GM18861 (cell line): ENCODE measurements at regions not wholly inside any gene's neighbourhood (a gene's known extent, or its start where the extent isn't known, plus 50 kb on each side); places are given as distances from the start of the nearest gene placed in this dataset.

Experiments used
- ATAC-seq: cut with Tn5 transposase; IDR thresholded peaks from one replicate; pipeline ENCODE4 v1.9.1; 2021; ENCODE audit not compliant: unreplicated experiment

GRCh38 chr11:90809581-90809980, 586.7 kb upstream of the CHORDC1 start:
- no peak for ATAC-seq

DNA sequence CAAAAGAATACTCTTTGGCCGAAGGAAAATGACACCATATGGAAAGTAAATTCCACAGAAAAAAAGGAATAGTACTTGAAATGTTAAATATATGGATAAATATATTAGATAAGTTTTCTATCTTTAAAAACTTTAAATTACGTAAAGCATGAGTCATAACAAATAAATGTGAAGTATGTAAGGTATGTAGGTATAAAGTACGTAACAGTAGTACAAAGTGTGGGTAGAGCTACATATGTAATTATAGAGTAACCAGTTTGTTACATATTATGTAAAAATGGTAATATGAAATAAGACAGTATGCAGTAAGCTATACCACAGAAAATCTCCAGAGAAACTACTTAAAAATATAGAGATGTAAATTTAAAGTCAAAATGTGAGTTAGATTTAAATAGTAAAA, 582.3 kb upstream of the CHORDC1 start:
- no peak for ATAC-seq

GRCh38 chr11:90803831-90804230, 581.0 kb upstream of the CHORDC1 start:
- no peak for ATAC-seq

DNA sequence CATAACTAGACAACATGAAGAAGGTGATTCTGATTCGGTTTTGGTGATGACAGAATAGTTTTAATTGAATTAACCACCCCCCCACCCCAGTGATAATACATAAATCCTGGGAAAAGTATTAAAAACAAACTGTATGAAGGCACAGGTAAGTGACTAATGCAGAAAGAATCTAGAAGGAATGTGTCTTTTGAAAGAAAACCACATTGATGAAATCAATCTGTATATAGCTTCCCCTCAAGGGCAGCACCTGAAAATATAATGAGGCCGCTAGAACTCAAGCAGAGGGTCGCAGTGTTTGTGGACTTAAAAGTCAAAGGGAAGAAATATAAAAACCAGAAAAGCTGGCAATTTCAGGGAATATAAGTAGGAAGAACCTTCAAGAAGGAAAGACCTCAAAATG, 580.5 kb upstream of the CHORDC1 start:
- no peak for ATAC-seq

- ATAC-seq: no peak
Observed at GRCh38 chr11:90798769-90799168, 575.9 kb upstream of the CHORDC1 start.

- no peak for ATAC-seq
Observed at GRCh38 chr11:90795746-90796145, 572.9 kb upstream of the CHORDC1 start.

DNA sequence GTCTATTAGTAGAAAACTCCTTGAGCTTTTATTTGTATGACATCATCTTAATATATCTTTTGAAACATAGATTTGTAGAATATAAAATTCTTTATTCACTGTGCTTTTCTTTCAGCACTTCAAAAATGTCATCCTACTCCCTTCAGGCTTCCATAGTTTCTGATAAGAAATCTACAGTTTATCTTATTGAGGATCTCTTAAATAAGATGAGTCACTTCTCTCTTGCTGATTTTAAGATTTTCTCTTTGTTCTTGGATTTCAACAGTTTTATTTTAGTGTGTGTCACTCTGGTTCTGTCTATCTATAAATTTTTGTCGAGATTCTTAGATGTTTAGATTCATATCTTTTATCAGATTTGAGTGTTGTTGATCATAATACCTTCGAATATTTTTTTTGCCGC, 566.1 kb upstream of the CHORDC1 start:
- ATAC-seq: no peak

GRCh38 chr11:90784241-90784814, 561.5 kb upstream of the CHORDC1 start:
- no peak for ATAC-seq

- ATAC-seq: no peak
Observed at GRCh38 chr11:90783111-90783510, 560.3 kb upstream of the CHORDC1 start.

DNA sequence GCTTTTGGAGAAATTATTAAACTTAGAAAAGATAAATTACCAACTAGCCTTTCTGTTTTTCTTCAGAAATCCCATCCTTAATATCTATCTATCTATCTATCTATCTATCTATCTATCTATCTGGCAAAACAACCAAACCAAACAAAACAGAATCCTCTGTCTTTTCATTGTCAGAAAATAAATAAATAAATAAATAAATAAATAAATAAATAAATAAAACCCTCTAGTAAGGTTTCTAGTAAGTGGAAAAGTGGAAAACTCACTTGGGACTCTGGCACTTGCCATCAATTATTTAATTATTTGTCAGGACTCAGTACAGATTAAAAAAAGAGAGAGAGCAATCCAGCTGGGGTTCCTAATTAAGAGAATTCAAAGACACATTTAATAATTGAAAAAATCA, 556.2 kb upstream of the CHORDC1 start:
- no peak for ATAC-seq

- ATAC-seq: peak; percentile 72
Observed at GRCh38 chr11:90775567-90776165, 552.8 kb upstream of the CHORDC1 start.

- ATAC-seq: no peak
Observed at GRCh38 chr11:90774727-90775566, 552.1 kb upstream of the CHORDC1 start.

DNA sequence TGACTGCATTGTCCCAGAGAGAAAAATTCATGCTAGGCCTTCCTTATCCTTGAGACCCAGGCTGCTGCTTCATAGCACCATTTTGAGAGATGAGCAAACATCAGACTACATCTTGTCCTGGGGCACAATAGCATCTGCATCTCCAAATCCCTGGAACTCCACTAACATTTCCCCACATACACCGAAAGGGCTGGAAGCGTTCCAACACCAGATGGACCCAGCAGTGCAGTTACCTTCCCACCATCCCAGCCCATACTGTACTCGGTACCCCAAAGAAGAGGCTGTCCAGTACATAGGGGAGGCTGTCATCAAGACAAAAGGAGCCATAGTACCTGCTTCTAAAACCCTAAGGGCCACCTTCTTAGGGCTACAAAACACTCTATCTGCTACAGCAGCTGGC, 547.2 kb upstream of the CHORDC1 start:
- no peak for ATAC-seq

GRCh38 chr11:90766121-90766520, 543.3 kb upstream of the CHORDC1 start:
- ATAC-seq: no peak

GRCh38 chr11:90764691-90765090, 541.8 kb upstream of the CHORDC1 start:
- ATAC-seq: no peak

DNA sequence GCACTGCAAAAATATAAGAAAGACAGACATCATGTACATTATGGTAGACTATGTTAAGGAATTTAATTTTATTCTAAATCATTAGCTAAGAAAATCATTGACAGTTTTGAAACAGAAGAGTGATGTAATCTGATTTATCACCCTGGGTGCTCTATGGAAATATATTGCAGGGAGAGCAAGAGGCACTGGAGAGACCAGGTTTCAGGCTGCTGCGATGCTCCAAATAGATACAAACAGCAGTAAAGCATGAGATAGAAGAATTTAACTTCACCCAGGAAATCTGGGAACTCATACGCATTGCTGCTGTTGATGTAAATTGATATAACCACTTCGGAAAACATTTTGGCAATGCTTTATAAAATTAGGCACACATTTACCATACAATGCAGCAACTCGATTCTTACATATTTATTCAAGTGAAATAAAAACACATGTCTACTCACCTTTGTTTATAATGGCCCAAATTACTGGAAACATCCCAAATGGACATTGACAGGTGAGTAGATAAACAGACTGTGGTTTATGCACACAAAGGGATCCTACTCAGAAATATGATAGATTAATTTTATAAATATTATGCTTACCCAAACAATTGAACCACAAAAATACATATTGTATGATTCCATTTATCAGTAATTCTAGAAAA, 535.1 kb upstream of the CHORDC1 start:
- ATAC-seq: no peak

DNA sequence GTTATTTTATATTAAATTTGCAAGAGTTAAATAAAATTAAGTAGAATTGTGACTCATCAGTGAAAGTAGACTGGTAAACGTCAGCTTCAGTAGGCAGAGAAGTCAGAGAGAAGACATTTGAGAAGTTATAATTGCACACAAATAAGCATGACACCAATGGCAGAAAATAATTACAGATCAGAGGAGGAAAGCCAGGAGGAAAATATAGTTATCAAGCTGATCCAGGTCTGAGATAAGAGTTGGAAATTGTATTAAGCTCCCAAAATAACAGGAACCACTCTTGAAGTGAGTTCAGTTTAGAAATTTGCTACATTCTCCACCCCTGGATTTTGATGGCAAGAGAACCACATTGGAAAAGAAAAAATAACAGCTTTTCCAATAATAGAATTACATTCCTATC, 533.8 kb upstream of the CHORDC1 start:
- ATAC-seq: no peak

GRCh38 chr11:90753546-90753945, 530.7 kb upstream of the CHORDC1 start:
- no peak for ATAC-seq

DNA sequence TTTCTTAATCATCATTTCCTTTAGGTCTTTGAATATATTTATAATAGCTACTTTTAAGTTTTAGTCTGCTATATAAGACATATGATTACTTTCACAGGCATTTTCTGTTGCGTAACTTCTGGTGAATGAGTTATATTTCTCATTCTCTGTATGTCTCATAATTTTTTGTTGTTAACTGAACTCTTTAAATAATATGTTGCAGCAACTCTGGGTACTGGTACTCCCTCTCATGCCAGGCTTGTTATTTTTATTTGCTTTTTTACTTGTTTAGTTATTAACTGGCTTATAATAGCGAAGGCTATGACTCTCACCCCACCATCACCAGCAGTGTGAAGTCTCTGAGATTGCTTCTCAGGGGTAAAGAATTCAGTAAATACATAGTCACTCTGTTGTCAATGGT, 524.2 kb upstream of the CHORDC1 start:
- ATAC-seq: no peak

GRCh38 chr11:90744169-90744568, 521.3 kb upstream of the CHORDC1 start:
- ATAC-seq: no peak

GRCh38 chr11:90738799-90739198, 516.0 kb upstream of the CHORDC1 start:
- ATAC-seq: no peak
